Small intestine (tissue), 7 donors: ENCODE measurements at regions not wholly inside any gene's neighbourhood (a gene's known extent, or its start where the extent isn't known, plus 50 kb on each side); places are given as distances from the start of the nearest gene placed in this dataset.
A peak's percentile ranks its signal among the peaks of the same experiment; 100 is the strongest.

Experiments used
- DNase-seq, 2 donors: peaks; one replicate each; pipeline versions ENCODE4 v3.0.0 to v3.0.0-alpha.2; 2013
- FAIRE-seq: peaks from 2 replicates; lab custom pipeline; 2012; peaks lifted over from hg19 to GRCh38; lab: Jason Lieb, UNC
- H3K27ac ChIP-seq, 3 donors: one replicate each; pipeline ENCODE4 v1.5.1; 2013; ENCODE audit warnings: low read length in 2 of 3, mild to moderate bottlenecking in 2 of 3, control low read depth in 1 of 3, inconsistent platforms in 1 of 3, low read depth in 1 of 3, moderate library complexity in 1 of 3
- H3K27me3 ChIP-seq, 3 donors: one replicate each; pipeline ENCODE4 v1.6.1; 2013; ENCODE audit warnings: low read length in 3 of 3, inconsistent platforms in 1 of 3; ENCODE audit not compliant: control insufficient read depth in 3 of 3, insufficient read depth in 3 of 3
- H3K36me3 ChIP-seq, 3 donors: one replicate each; pipeline ENCODE4 v1.6.1; 2013; ENCODE audit warnings: low read length in 3 of 3, inconsistent platforms in 1 of 3, low read depth in 1 of 3, mild to moderate bottlenecking in 1 of 3, moderate library complexity in 1 of 3; ENCODE audit not compliant: control insufficient read depth in 3 of 3, insufficient read depth in 2 of 3
- H3K4me1 ChIP-seq, 3 donors: one replicate each; pipeline ENCODE4 v1.6.1; 2013; ENCODE audit warnings: low read length in 2 of 3, inconsistent platforms in 1 of 3, low read depth in 1 of 3, mild to moderate bottlenecking in 1 of 3, moderate library complexity in 1 of 3; ENCODE audit not compliant: control insufficient read depth in 3 of 3, insufficient read depth in 2 of 3
- H3K4me3 ChIP-seq, 3 donors: one replicate each; pipeline ENCODE4 v1.5.1; 2013; ENCODE audit warnings: low read length in 3 of 3, control low read depth in 1 of 3, inconsistent platforms in 1 of 3, low read depth in 1 of 3, mild to moderate bottlenecking in 1 of 3, moderate library complexity in 1 of 3
- H3K9me3 ChIP-seq, 2 donors: one replicate each; pipeline ENCODE4 v1.6.1; 2013; ENCODE audit warnings: low read depth in 1 of 2, low read length in 1 of 2; ENCODE audit not compliant: control insufficient read depth in 2 of 2, insufficient read depth in 1 of 2
- WGBS, 3 donors: extraction: QIAGEN DNeasy Blood & Tissue Kit; methylation state at CpG; one replicate each; pipeline ENCODE4 v1.1.7; 2013; 5-methylcytosine and 5-hydroxymethylcytosine counted together
- donor health status: healthy with polysubstance abuse.
- donor health status: control.
- donor health status: control.
- donor health status: Bipolar disorder and iron deficiency.
- donor health status: healthy.

GRCh38 chr6:120981835-120982234 lies 352.4 kb downstream of the TBC1D32 start:
- no peak for FAIRE-seq
- H3K36me3 ChIP-seq = no peaks in the 10 kb centered on the region
- no peaks in the 10 kb centered on the region for H3K9me3 ChIP-seq

GRCh38 chr6:120966321-120966720 lies 368.0 kb downstream of the TBC1D32 start:
- no peaks in the 10 kb centered on the region for H3K27me3 ChIP-seq
- no peak overlapping the region for H3K4me3 ChIP-seq
- DNase-seq = no peak
- no peaks in the 10 kb centered on the region for H3K36me3 ChIP-seq
- H3K9me3 ChIP-seq = no peaks in the 10 kb centered on the region
- no peak for FAIRE-seq
- H3K4me1 ChIP-seq = no peaks in the 10 kb centered on the region
- H3K27ac ChIP-seq = no peak overlapping the region

More at GRCh38 chr6:120981835-120982234, 352.4 kb downstream of the TBC1D32 start:
- Histone ChIP-seq H3K27me3 (no peaks in the 10 kb centered on the region), H3K4me3 (no peak overlapping the region), H3K27ac (no peak overlapping the region), H3K4me1 (no peaks in the 10 kb centered on the region)
- no peak for DNase-seq

- 49 to 77% (median 51%) methylated on average over 3 of the region's 3 CpGs for WGBS, 3 donors
- H3K4me3 ChIP-seq = no peak overlapping the region
- DNase-seq (no peak), FAIRE-seq (no peak)
- H3K36me3 ChIP-seq = no peaks in the 10 kb centered on the region
- no peak overlapping the region for H3K27ac ChIP-seq
- H3K27me3 ChIP-seq = no peaks in the 10 kb centered on the region
- H3K9me3 ChIP-seq = no peaks in the 10 kb centered on the region
- H3K4me1 ChIP-seq = no peaks in the 10 kb centered on the region
Measured at GRCh38 chr6:120965814-120966213, 368.5 kb downstream of the TBC1D32 start.

- Histone ChIP-seq H3K27me3 (no peaks in the 10 kb centered on the region), H3K27ac (no peak overlapping the region), H3K36me3 (no peaks in the 10 kb centered on the region), H3K4me1 (no peaks in the 10 kb centered on the region), H3K9me3 (no peaks in the 10 kb centered on the region), H3K4me3 (no peak overlapping the region)
- DNase-seq (no peak), FAIRE-seq (no peak)
- 83 to 90% (median 84%) methylated on average over 1 of the region's 1 CpG for WGBS, 3 donors
Measured at GRCh38 chr6:120960761-120961160, 373.5 kb downstream of the TBC1D32 start.

GRCh38 chr6:120954111-120954510 lies 380.2 kb downstream of the TBC1D32 start:
- no peak overlapping the region for H3K4me3 ChIP-seq
- WGBS, 3 donors = 38 to 68% (median 59%) methylated on average over 1 of the region's 1 CpG
- H3K4me1 ChIP-seq = no peaks in the 10 kb centered on the region
- DNase-seq (no peak), FAIRE-seq (no peak)
- H3K27ac ChIP-seq = no peak overlapping the region
- H3K36me3 ChIP-seq = no peaks in the 10 kb centered on the region
- no peaks in the 10 kb centered on the region for H3K27me3 ChIP-seq
- no peaks in the 10 kb centered on the region for H3K9me3 ChIP-seq

GRCh38 chr6:120951258-120951657 lies 383.0 kb downstream of the TBC1D32 start:
- Histone ChIP-seq H3K36me3 (no peaks in the 10 kb centered on the region), H3K9me3 (no peaks in the 10 kb centered on the region), H3K4me1 (no peaks in the 10 kb centered on the region), H3K27ac (no peak overlapping the region), H3K4me3 (no peak overlapping the region), H3K27me3 (no peaks in the 10 kb centered on the region)
- DNase-seq (no peak), FAIRE-seq (no peak)
- WGBS, 3 donors = 41 to 51% (median 42%) methylated on average over 3 of the region's 3 CpGs

- Histone ChIP-seq H3K4me3 (no peak overlapping the region), H3K9me3 (no peaks in the 10 kb centered on the region), H3K27ac (no peak overlapping the region), H3K27me3 (no peaks in the 10 kb centered on the region), H3K36me3 (no peaks in the 10 kb centered on the region), H3K4me1 (no peaks in the 10 kb centered on the region)
- 0% methylated on average over 1 of the region's 1 CpG for WGBS, 3 donors
- no peak for DNase-seq
- FAIRE-seq = peak; percentile 49
Measured at GRCh38 chr6:120947111-120947510, 387.2 kb downstream of the TBC1D32 start.

- H3K4me3 ChIP-seq = no peak overlapping the region
- no peaks in the 10 kb centered on the region for H3K4me1 ChIP-seq
- DNase-seq (no peak), FAIRE-seq (no peak)
- no peaks in the 10 kb centered on the region for H3K27me3 ChIP-seq
- no peaks in the 10 kb centered on the region for H3K9me3 ChIP-seq
- WGBS, 3 donors = 61 to 72% (median 63%) methylated on average over 3 of the region's 3 CpGs
- no peaks in the 10 kb centered on the region for H3K36me3 ChIP-seq
- no peak overlapping the region for H3K27ac ChIP-seq
Measured at GRCh38 chr6:120945905-120946594, 388.2 kb downstream of the TBC1D32 start.

GRCh38 chr6:120938876-120939472 lies 395.3 kb downstream of the TBC1D32 start:
- H3K9me3 ChIP-seq = no peaks in the 10 kb centered on the region
- no peaks in the 10 kb centered on the region for H3K36me3 ChIP-seq
- FAIRE-seq (no peak), DNase-seq (no peak)
- no peak overlapping the region for H3K4me3 ChIP-seq
- H3K4me1 ChIP-seq = no peaks in the 10 kb centered on the region
- 64 to 73% (median 67%) methylated on average over 3 of the region's 3 CpGs for WGBS, 3 donors
- no peaks in the 10 kb centered on the region for H3K27me3 ChIP-seq
- no peak overlapping the region for H3K27ac ChIP-seq
